ENCODE measurements at regions not wholly inside any gene's neighbourhood (a gene's known extent, or its start where the extent isn't known, plus 50 kb on each side); places are given as distances from the start of the nearest gene placed in this dataset.
A peak's percentile ranks its signal among the peaks of the same experiment; 100 is the strongest.

DNA sequence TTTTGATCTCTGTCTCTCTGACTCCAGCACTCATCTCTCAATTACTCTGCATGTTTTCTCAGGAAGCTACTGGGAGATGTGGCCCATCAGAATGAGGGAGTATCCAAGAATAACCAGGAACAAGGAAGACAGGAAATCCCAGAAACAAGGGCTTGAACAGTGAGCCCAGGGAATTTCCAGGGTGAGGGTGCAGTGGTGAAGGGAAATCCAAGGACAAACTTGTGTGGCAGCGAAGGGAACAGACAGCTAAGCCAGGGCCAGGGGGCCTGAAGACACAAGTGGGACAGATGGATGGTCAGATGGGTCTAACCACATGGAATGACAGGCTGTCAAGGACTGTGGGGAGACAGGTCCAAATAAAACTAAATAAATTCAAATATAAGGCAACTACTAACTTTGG is 121.8 kb upstream of the ERRFI1 start:
- no peak for TF ChIP-seq POLR2A (IDR thresholded peaks at IDR 0.05)
- TF ChIP-seq, protein P1, sequence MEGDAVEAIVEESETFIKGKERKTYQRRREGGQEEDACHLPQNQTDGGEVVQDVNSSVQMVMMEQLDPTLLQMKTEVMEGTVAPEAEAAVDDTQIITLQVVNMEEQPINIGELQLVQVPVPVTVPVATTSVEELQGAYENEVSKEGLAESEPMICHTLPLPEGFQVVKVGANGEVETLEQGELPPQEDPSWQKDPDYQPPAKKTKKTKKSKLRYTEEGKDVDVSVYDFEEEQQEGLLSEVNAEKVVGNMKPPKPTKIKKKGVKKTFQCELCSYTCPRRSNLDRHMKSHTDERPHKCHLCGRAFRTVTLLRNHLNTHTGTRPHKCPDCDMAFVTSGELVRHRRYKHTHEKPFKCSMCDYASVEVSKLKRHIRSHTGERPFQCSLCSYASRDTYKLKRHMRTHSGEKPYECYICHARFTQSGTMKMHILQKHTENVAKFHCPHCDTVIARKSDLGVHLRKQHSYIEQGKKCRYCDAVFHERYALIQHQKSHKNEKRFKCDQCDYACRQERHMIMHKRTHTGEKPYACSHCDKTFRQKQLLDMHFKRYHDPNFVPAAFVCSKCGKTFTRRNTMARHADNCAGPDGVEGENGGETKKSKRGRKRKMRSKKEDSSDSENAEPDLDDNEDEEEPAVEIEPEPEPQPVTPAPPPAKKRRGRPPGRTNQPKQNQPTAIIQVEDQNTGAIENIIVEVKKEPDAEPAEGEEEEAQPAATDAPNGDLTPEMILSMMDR (IDR thresholded peaks at IDR 0.05) = no peak
- 50% methylated on average over 1 of the region's 1 CpG for WGBS (ENCODE audit: insufficient coverage, low coverage, low lambda C conversion rate, missing lambda C conversion rate)
- Histone ChIP-seq H3K27ac (no peak overlapping the region), H3K4me1 (no peaks in the 10 kb centered on the region), H3K27me3 (no peaks in the 10 kb centered on the region), H3K9me3 (no peaks in the 10 kb centered on the region), H3K4me3 (no peak overlapping the region), H3K36me3 (no peaks in the 10 kb centered on the region)
- peak in 1 of 4 donors; percentile 9 for ATAC-seq
- intact Hi-C loops (cut with DNase I) = no loop called here
- DNase-seq = no peak

DNA sequence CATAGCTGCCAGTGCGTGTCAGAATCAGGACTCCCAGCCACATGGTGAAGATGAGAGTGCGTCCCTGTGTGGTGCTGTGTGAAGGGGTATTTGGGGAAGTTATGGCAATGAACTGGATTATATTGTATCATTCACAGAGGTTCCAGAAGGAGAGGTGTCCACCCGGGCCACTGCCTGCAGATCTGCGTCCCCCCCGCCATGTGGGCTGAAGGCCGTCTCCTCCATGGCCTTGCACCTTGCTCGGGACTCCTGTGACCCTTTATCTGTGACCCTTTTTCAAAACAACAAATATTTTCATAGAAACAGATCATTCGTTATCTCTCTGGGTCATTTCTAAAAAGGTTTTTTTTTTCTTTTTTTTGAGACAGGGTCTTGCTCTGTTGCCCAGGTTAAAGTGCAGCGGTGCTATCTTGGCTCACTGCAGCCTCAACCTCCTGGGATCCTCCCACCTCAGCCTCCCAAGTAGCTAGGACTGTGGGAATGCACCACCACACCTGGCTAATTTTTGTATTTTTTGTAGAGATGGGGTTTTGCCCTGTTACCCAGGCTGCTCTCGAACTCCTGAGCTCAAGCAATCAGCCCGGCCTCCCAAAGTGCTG is 120.2 kb upstream of the ERRFI1 start:
- H3K4me3 ChIP-seq = no peak overlapping the region
- no peak overlapping the region for H3K27ac ChIP-seq
- 64% methylated on average over 8 of the region's 11 CpGs for WGBS (ENCODE audit: insufficient coverage, low coverage, low lambda C conversion rate, missing lambda C conversion rate)
- H3K4me1 ChIP-seq = peaks cover 0 to 3% (median 0%) of the 10 kb centered on the region in 4 donors
- TF ChIP-seq POLR2A (IDR thresholded peaks at IDR 0.05) = no peak
- TF ChIP-seq, protein P1 (IDR thresholded peaks at IDR 0.05) = no peak
- intact Hi-C loops (cut with DNase I) = no loop called here
- no peaks in the 10 kb centered on the region for H3K9me3 ChIP-seq
- DNase-seq (no peak), ATAC-seq (peak in 1 of 4 donors; percentile 11)
- H3K36me3 ChIP-seq = no peaks in the 10 kb centered on the region
- no peaks in the 10 kb centered on the region for H3K27me3 ChIP-seq

- DNase-seq = no peak
- 81% methylated on average over 8 of the region's 8 CpGs for WGBS (ENCODE audit: insufficient coverage, low coverage, low lambda C conversion rate, missing lambda C conversion rate)
- intact Hi-C loops (cut with DNase I) = no loop called here
Observed at GRCh38 chr1:8145545-8146202, 119.6 kb upstream of the ERRFI1 start.

GRCh38 chr1:8144323-8144722 is 118.2 kb upstream of the ERRFI1 start:
- Histone ChIP-seq H3K36me3 (no peaks in the 10 kb centered on the region), H3K9me3 (no peaks in the 10 kb centered on the region), H3K27ac (no peak overlapping the region), H3K4me1 (peaks cover 0 to 4% (median 0%) of the 10 kb centered on the region in 4 donors), H3K4me3 (no peak overlapping the region), H3K27me3 (no peaks in the 10 kb centered on the region)
- 77% methylated on average over 8 of the region's 13 CpGs for WGBS (ENCODE audit: insufficient coverage, low coverage, low lambda C conversion rate, missing lambda C conversion rate)
- ATAC-seq (no peak), DNase-seq (no peak)
- intact Hi-C loops (cut with DNase I) = no loop called here
- TF ChIP-seq, protein P1 (IDR thresholded peaks at IDR 0.05) = no peak
- no peak for TF ChIP-seq POLR2A (IDR thresholded peaks at IDR 0.05)

More at GRCh38 chr1:8145545-8146202, 119.6 kb upstream of the ERRFI1 start:
- Histone ChIP-seq H3K4me1 (peaks cover 0 to 4% (median 0%) of the 10 kb centered on the region in 4 donors), H3K36me3 (no peaks in the 10 kb centered on the region), H3K9me3 (no peaks in the 10 kb centered on the region), H3K27ac (no peak overlapping the region), H3K27me3 (no peaks in the 10 kb centered on the region), H3K4me3 (no peak overlapping the region)
- TF ChIP-seq, protein P1 (IDR thresholded peaks at IDR 0.05) = no peak
- TF ChIP-seq POLR2A (IDR thresholded peaks at IDR 0.05) = no peak
- no peak for ATAC-seq
